Endothelial cell of umbilical vein (primary cell): ENCODE measurements at regions not wholly inside any gene's neighbourhood (a gene's known extent, or its start where the extent isn't known, plus 50 kb on each side); places are given as distances from the start of the nearest gene placed in this dataset.

Source experiments
- BruUV-seq: library from RNA; stranded (reverse); fragments of 400-500 nt; replicated peaks from 2 replicates; lab custom pipeline; 2021; lab: Mats Ljungman, UMichigan
- CTCF ChIA-PET: fragments of 300-600, 350-600 bp; sonication (Branson Sonifier 250); formaldehyde crosslinking; loops from one replicate; lab custom pipeline; 2021; ENCODE audit warnings: antibody characterized with exemption, inconsistent platforms; lab: Charles Lee
- POLR2A ChIA-PET: fragments of 300-600, 350-600 bp; sonication (Branson Sonifier 250); formaldehyde crosslinking; loops from one replicate; lab custom pipeline; 2021; ENCODE audit warnings: antibody characterized with exemption, inconsistent platforms; lab: Charles Lee
- DNase-seq: peaks from one replicate; pipeline ENCODE4 v3.0.0-alpha.2; 2011; ENCODE audit warnings: low read depth, low spot score
- FAIRE-seq: peaks from 2 replicates; lab custom pipeline; 2011; peaks lifted over from hg19 to GRCh38; lab: Jason Lieb, UNC
- H2AFZ ChIP-seq: 2 replicates; pipeline ENCODE4 v1.6.0; 2012; ENCODE audit warnings: low read depth, low read length, control low read depth, inconsistent platforms
- H3K27ac ChIP-seq: 2 replicates; pipeline ENCODE4 v1.5.1; 2011; ENCODE audit warnings: low read depth, mild to moderate bottlenecking, control low read depth, low read length, moderate library complexity; ENCODE audit not compliant: insufficient read depth
- H3K27me3 ChIP-seq, 2 experiments: 2 replicates each; pipeline versions ENCODE4 v1.6.0 to v1.6.1; 2011; ENCODE audit warnings: low read length in 2 of 2, mixed read lengths in 1 of 2; ENCODE audit not compliant: control insufficient read depth in 2 of 2, insufficient read depth in 2 of 2
- H3K36me3 ChIP-seq, 2 experiments: 2 replicates in 1 of 2; 3 replicates in 1 of 2; pipeline ENCODE4 v1.5.1; 2011; ENCODE audit warnings: low read length in 2 of 2, mild to moderate bottlenecking in 1 of 2, moderate library complexity in 1 of 2; ENCODE audit not compliant: control insufficient read depth in 2 of 2, insufficient read depth in 2 of 2; ENCODE audit errors: extremely low read depth in 1 of 2
- H3K4me1 ChIP-seq: 3 replicates; pipeline ENCODE4 v1.5.1; 2011; ENCODE audit warnings: mild to moderate bottlenecking, low read length; ENCODE audit not compliant: control insufficient read depth, insufficient read depth; ENCODE audit errors: extremely low read depth
- H3K4me2 ChIP-seq: 2 replicates; pipeline ENCODE4 v1.6.1; 2011; ENCODE audit warnings: low read length, control low read depth, mixed read lengths; ENCODE audit not compliant: insufficient read depth
- H3K4me3 ChIP-seq, 3 experiments: fragments of 200-600 bp in 1 of 3; sonication (generic), shearing (Covaris generic) in 1 of 3; replicated peaks in 1 of 3; 2 replicates each; pipeline ENCODE4 v1.5.1; 2011 to 2016; ENCODE audit warnings: control low read depth in 3 of 3, low read length in 3 of 3, mild to moderate bottlenecking in 2 of 3, inconsistent platforms in 1 of 3, low read depth in 1 of 3, moderate library complexity in 1 of 3; ENCODE audit not compliant: insufficient read depth in 1 of 3
- H3K79me2 ChIP-seq: 2 replicates; pipeline ENCODE4 v1.6.0; 2012; ENCODE audit warnings: low read length, inconsistent platforms; ENCODE audit not compliant: control insufficient read depth, insufficient read depth
- H3K9ac ChIP-seq: replicated peaks from 2 replicates; pipeline ENCODE3; 2011; ENCODE audit warnings: low read length, control low read depth; ENCODE audit not compliant: insufficient read depth; ENCODE audit errors: extremely low read depth
- H3K9me1 ChIP-seq: replicated peaks from 3 replicates; pipeline ENCODE4 v1.6.0; 2011; ENCODE audit warnings: mild to moderate bottlenecking, low read length; ENCODE audit not compliant: control insufficient read depth, insufficient read depth; ENCODE audit errors: extremely low read depth
- H3K9me3 ChIP-seq: replicated peaks from 2 replicates; pipeline ENCODE4 v1.5.1; 2012; ENCODE audit warnings: low read length, inconsistent platforms; ENCODE audit not compliant: control insufficient read depth, insufficient read depth
- H4K20me1 ChIP-seq: replicated peaks from 2 replicates; pipeline ENCODE3; 2011; ENCODE audit warnings: mild to moderate bottlenecking, low read length; ENCODE audit not compliant: control insufficient read depth, insufficient read depth; ENCODE audit errors: extremely low read depth
- CTCF ChIP-seq, 2 donors: IDR thresholded peaks; 1 replicate in 1 of 2; 2 replicates in 1 of 2; pipeline ENCODE4 v1.5.1; 2011; ENCODE audit warnings: low read length in 2 of 2, mild to moderate bottlenecking in 2 of 2, moderate library complexity in 2 of 2, control low read depth in 1 of 2, inconsistent platforms in 1 of 2, low read depth in 1 of 2; ENCODE audit not compliant: insufficient read depth in 1 of 2; ENCODE audit errors: extremely low read depth in 1 of 2
- dilution Hi-C: fragments of 300-500 bp; cut with MboI; formaldehyde crosslinking; loops from one replicate; pipeline ENCODE4 v1.15.0; 2019; ENCODE audit warnings: low sequenced_read_pairs; ENCODE audit not compliant: extremely low pct_ligation_motif_present
- intact Hi-C: fragments of 100-400 bp; cut with micrococcal nuclease; formaldehyde crosslinking; loops from one replicate; pipeline ENCODE4 v1.10.0; 2022

- FAIRE-seq, result no peak
- CTCF ChIA-PET, result no interaction called here
Measured at GRCh38 chr13:100942742-100943141, 268.1 kb upstream of the TMTC4 start.

More at GRCh38 chr13:100942742-100943141, 268.1 kb upstream of the TMTC4 start:
- intact Hi-C loops (no loop called here), dilution Hi-C loops (no loop called here)
- DNase-seq, result no peak
- BruUV-seq, result no TSS peak
- Histone ChIP-seq H3K4me2 (no peak overlapping the region), H4K20me1 (no peaks in the 10 kb centered on the region), H3K4me3 (no peak overlapping the region), H3K36me3 (no peaks in the 10 kb centered on the region), H3K9me1 (no peaks in the 10 kb centered on the region), H3K27ac (no peak overlapping the region), H2AFZ (no peak overlapping the region), H3K9me3 (no peaks in the 10 kb centered on the region), H3K27me3 (no peaks in the 10 kb centered on the region), H3K9ac (no peak overlapping the region), H3K4me1 (no peaks in the 10 kb centered on the region), H3K79me2 (no peaks in the 10 kb centered on the region)
- POLR2A ChIA-PET, result no interaction called here
- no peak for TF ChIP-seq CTCF (IDR thresholded peaks at IDR 0.05; ENCODE audit: extremely low read depth in 1 of 2, insufficient read depth in 1 of 2, low read depth in 1 of 2, low read length in 2 of 2)
